A673 (cell line): ENCODE measurements at regions not wholly inside any gene's neighbourhood (a gene's known extent, or its start where the extent isn't known, plus 50 kb on each side); places are given as distances from the start of the nearest gene placed in this dataset.

Experiments
- BruUV-seq: library from RNA; stranded (reverse); fragments of 400-500 nt; replicated peaks from 2 replicates; lab custom pipeline; 2021; lab: Mats Ljungman, UMichigan
- CTCF ChIA-PET: fragments of 300-600 bp; sonication (Branson Sonifier 250); formaldehyde crosslinking; loops from one replicate; lab custom pipeline; 2022; ENCODE audit warnings: antibody characterized with exemption; lab: Charles Lee
- POLR2A ChIA-PET: fragments of 300-600 bp; sonication (Branson Sonifier 250); formaldehyde crosslinking; loops from one replicate; lab custom pipeline; 2022; ENCODE audit warnings: antibody characterized with exemption; ENCODE audit not compliant: low non-redundant PET; lab: Charles Lee
- DNase-seq: peaks from one replicate; pipeline ENCODE4 v3.0.0-alpha.2; 2015; ENCODE audit warnings: low spot score
- H3K27ac ChIP-seq: fragments of 200-600 bp; sonication (generic); 2 replicates; pipeline ENCODE4 v1.5.1; 2016; ENCODE audit warnings: mixed run types, low read depth, mild to moderate bottlenecking, mixed read lengths, antibody characterized with exemption, low read length; ENCODE audit not compliant: poor library complexity, severe bottlenecking
- H3K27me3 ChIP-seq: fragments of 200-600 bp; sonication (generic); replicated peaks from 2 replicates; pipeline ENCODE4 v1.6.1; 2017; ENCODE audit warnings: mixed run types, low read depth, mild to moderate bottlenecking, mixed read lengths, antibody characterized with exemption, low read length; ENCODE audit not compliant: insufficient read depth, poor library complexity
- H3K36me3 ChIP-seq: fragments of 200-600 bp; sonication (generic); 2 replicates; pipeline ENCODE4 v1.6.1; 2016; ENCODE audit warnings: mixed run types, mild to moderate bottlenecking, mixed read lengths, antibody characterized with exemption, low read length; ENCODE audit not compliant: insufficient read depth, poor library complexity, severe bottlenecking
- H3K4me1 ChIP-seq: fragments of 200-600 bp; sonication (generic); 2 replicates; pipeline ENCODE4 v1.6.1; 2017; ENCODE audit warnings: mixed run types, mild to moderate bottlenecking, mixed read lengths, antibody characterized with exemption, low read length; ENCODE audit not compliant: insufficient read depth, poor library complexity, severe bottlenecking
- H3K4me3 ChIP-seq: fragments of 200-600 bp; sonication (generic); 2 replicates; pipeline ENCODE4 v1.5.1; 2016; ENCODE audit warnings: low read depth, mixed run types, mild to moderate bottlenecking, mixed read lengths, low read length; ENCODE audit not compliant: poor library complexity, severe bottlenecking
- H3K9me3 ChIP-seq: fragments of 200-600 bp; sonication (generic); 2 replicates; pipeline ENCODE4 v1.6.1; 2016; ENCODE audit warnings: mixed run types, low read depth, mild to moderate bottlenecking, mixed read lengths, antibody characterized with exemption, low read length; ENCODE audit not compliant: poor library complexity, severe bottlenecking
- EZH2 ChIP-seq: fragments of 200-600 bp; sonication (generic); IDR thresholded peaks from 2 replicates; pipeline ENCODE4 v1.6.1; 2017; ENCODE audit warnings: borderline replicate concordance, low read depth, mild to moderate bottlenecking, mixed read lengths, antibody characterized with exemption, low read length; ENCODE audit not compliant: poor library complexity, severe bottlenecking
- intact Hi-C: fragments of 100-400 bp; cut with micrococcal nuclease; formaldehyde crosslinking; loops from one replicate; pipeline ENCODE4 v1.10.0; 2022; ENCODE audit not compliant: unreplicated experiment
- TF ChIP-seq, protein P1 (sequence below): fragments of 300-800, 200-600 bp; sonication (generic); conservative IDR thresholded peaks from 2 replicates; pipeline ENCODE4 v1.5.1; 2017; ENCODE audit warnings: low read depth, mild to moderate bottlenecking, antibody characterized with exemption, low read length, moderate library complexity, mixed read lengths

DNA sequence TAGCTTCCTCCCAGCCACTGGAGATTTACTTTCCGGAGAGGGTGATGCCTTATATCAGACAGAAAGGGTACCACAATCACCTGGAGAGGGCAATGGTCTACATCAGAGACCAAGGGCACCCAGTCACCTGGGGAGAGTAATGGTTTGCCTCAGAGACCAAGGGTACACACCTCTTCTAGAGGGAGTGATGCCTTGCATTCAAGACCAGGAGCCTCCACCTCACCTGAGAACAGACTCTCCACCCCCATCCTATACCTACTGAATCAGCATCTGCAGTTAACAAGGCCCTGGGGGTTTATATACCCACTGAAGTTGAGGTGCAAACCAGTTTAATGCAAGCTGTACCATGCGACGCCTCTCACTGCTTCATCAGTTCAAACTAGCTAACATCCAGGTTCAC lies 270.2 kb upstream of the IGFBP3 start:
- intact Hi-C loops: no loop called here
- Histone ChIP-seq H3K27ac (no peak overlapping the region), H3K4me1 (no peaks in the 10 kb centered on the region), H3K4me3 (no peak overlapping the region), H3K27me3 (no peaks in the 10 kb centered on the region), H3K9me3 (no peaks in the 10 kb centered on the region), H3K36me3 (no peaks in the 10 kb centered on the region)
- BruUV-seq: no TSS peak
- POLR2A ChIA-PET: no interaction called here
- TF ChIP-seq, protein P1, sequence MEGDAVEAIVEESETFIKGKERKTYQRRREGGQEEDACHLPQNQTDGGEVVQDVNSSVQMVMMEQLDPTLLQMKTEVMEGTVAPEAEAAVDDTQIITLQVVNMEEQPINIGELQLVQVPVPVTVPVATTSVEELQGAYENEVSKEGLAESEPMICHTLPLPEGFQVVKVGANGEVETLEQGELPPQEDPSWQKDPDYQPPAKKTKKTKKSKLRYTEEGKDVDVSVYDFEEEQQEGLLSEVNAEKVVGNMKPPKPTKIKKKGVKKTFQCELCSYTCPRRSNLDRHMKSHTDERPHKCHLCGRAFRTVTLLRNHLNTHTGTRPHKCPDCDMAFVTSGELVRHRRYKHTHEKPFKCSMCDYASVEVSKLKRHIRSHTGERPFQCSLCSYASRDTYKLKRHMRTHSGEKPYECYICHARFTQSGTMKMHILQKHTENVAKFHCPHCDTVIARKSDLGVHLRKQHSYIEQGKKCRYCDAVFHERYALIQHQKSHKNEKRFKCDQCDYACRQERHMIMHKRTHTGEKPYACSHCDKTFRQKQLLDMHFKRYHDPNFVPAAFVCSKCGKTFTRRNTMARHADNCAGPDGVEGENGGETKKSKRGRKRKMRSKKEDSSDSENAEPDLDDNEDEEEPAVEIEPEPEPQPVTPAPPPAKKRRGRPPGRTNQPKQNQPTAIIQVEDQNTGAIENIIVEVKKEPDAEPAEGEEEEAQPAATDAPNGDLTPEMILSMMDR: no peak
- TF ChIP-seq EZH2: no peak
- DNase-seq: no peak
- CTCF ChIA-PET: no interaction called here

GRCh38 chr7:46189255-46189790 lies 268.3 kb upstream of the IGFBP3 start:
- no TSS peak for BruUV-seq
- DNase-seq: no peak
- CTCF ChIA-PET: interaction anchor here (0.7 kb wide), 1 partner anchor 516 kb away, joined by 6 read pairs; no protein-coding TSS in a partner anchor

DNA sequence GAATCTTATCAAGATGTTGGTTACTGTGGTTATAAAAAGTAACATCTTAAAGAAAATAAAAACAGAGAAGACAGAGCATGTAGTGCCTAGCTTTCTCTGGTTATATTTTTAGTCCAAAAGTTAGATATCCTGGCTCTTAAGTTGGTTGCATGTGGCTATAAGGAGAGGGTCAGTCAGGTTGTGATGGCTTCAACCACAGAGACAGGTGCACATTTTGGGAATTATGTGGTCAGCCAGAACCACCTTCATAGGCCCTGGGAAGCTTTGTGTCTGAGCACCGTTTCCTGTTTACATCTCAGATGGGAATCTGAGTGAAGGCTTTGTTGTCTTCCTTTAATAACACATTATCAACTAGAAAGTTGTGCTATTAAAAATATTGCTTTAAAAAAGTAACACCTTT lies 265.1 kb upstream of the IGFBP3 start:
- no peak for DNase-seq
- POLR2A ChIA-PET: no interaction called here
- BruUV-seq: no TSS peak
- Histone ChIP-seq H3K36me3 (no peaks in the 10 kb centered on the region), H3K4me1 (no peaks in the 10 kb centered on the region), H3K9me3 (no peaks in the 10 kb centered on the region), H3K4me3 (no peak overlapping the region), H3K27ac (no peak overlapping the region), H3K27me3 (no peaks in the 10 kb centered on the region)
- TF ChIP-seq, protein P1: no peak
- no peak for TF ChIP-seq EZH2
- intact Hi-C loops: no loop called here
- CTCF ChIA-PET: no interaction called here

More at GRCh38 chr7:46189255-46189790, 268.3 kb upstream of the IGFBP3 start:
- no peaks in the 10 kb centered on the region for H3K27me3 ChIP-seq
- no peak overlapping the region for H3K4me3 ChIP-seq
- intact Hi-C loops: no loop called here
- H3K36me3 ChIP-seq: no peaks in the 10 kb centered on the region
- H3K27ac ChIP-seq: no peak overlapping the region
- no peak for TF ChIP-seq EZH2
- H3K4me1 ChIP-seq: no peaks in the 10 kb centered on the region
- no peaks in the 10 kb centered on the region for H3K9me3 ChIP-seq
- POLR2A ChIA-PET: no interaction called here

GRCh38 chr7:46179061-46179610 lies 258.1 kb upstream of the IGFBP3 start:
- BruUV-seq: no TSS peak
- no peak overlapping the region for H3K27ac ChIP-seq
- CTCF ChIA-PET: no interaction called here
- no peak overlapping the region for H3K4me3 ChIP-seq
- H3K27me3 ChIP-seq: no peaks in the 10 kb centered on the region
- no peak for DNase-seq
- no peaks in the 10 kb centered on the region for H3K4me1 ChIP-seq
- no peak for TF ChIP-seq EZH2
- TF ChIP-seq, protein P1: no peak
- no peaks in the 10 kb centered on the region for H3K9me3 ChIP-seq
- intact Hi-C loops: no loop called here
- POLR2A ChIA-PET: no interaction called here
- H3K36me3 ChIP-seq: no peaks in the 10 kb centered on the region
